ENCODE measurements at regions not wholly inside any gene's neighbourhood (a gene's known extent, or its start where the extent isn't known, plus 50 kb on each side); places are given as distances from the start of the nearest gene placed in this dataset.

DNA sequence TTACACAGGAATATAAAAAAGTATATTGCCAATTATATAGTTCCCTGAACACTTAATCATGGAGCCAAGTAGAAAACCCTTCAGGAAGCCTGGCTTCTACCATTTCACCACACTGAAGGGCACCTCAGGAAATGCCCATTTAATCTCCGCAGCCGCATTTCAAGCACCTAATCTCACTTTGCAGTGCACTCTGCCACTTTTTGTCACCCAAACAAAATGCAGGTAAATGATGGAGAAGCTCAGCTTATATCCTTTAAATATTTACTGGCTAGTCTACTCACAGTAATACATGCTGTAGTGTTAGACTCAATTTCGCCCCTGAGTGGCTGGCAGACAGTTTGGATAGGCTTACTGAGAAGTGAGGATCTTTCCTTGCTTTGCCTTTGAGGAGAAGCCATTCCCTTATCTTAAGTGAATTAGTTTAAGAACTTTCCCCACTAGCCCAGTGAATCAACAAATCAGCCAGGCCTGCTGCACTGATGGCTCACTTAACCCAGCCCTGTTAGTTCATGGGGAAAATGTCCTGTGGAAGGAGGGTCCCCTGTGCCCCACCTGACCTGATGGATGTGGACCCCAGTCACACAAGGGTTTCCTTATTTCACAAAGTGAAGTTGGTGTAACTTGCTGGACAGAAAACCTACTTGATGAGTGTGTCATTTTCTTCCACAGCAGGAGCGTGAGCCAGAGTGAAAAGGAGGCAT, 209.7 kb downstream of the CAAP1 start:
- no peak overlapping the region for H3K27ac Mint-ChIP-seq (ENCODE audit: unreplicated experiment)
- no peaks in the 10 kb centered on the region for H3K36me3 Mint-ChIP-seq (ENCODE audit: low read depth)

DNA sequence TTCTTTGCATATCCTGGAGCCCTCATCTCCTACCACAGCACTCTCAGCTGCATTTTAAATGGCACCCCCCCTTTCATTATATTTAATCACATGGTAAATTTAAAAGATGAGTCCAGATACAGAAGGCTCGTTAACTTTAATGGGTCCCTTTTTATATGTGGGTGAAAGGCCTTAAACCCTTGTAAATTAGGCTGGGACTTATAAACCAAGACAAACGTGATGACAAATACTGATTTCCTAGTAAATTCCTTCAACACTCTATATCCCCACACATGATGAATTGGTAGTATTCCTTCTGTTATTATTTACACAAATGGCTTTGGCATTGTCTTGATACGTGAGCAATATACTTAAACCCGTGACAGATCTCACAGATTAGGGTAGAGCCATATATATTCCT, 210.6 kb downstream of the CAAP1 start:
- Mint-ChIP-seq H3K4me1 (peaks cover 63% of the 10 kb centered on the region), H3K36me3 (ENCODE audit: low read depth) (no peaks in the 10 kb centered on the region), H3K4me3 (no peak overlapping the region), H3K27ac (ENCODE audit: unreplicated experiment) (no peak overlapping the region), H3K27me3 (ENCODE audit: low read depth) (no peaks in the 10 kb centered on the region), H3K9me3 (no peaks in the 10 kb centered on the region)
- no peak for DNase-seq (ENCODE audit: low read depth, low spot score)
- no peak for TF ChIP-seq CTCF (conservative IDR thresholded peaks at IDR 0.05)

More for the DNA sequence above, 209.7 kb downstream of the CAAP1 start:
- Mint-ChIP-seq H3K9me3 (no peaks in the 10 kb centered on the region), H3K4me1 (peaks cover 56% of the 10 kb centered on the region), H3K4me3 (no peak overlapping the region), H3K27me3 (ENCODE audit: low read depth) (no peaks in the 10 kb centered on the region)
- DNase-seq (ENCODE audit: low read depth, low spot score): no peak
- TF ChIP-seq CTCF (conservative IDR thresholded peaks at IDR 0.05): no peak

- Mint-ChIP-seq H3K9me3 (peaks cover 2% of the 10 kb centered on the region), H3K27me3 (ENCODE audit: low read depth) (no peaks in the 10 kb centered on the region), H3K4me3 (no peak overlapping the region), H3K4me1 (peaks cover 42% of the 10 kb centered on the region), H3K27ac (ENCODE audit: unreplicated experiment) (peak overlapping the region; percentile 51), H3K36me3 (ENCODE audit: low read depth) (no peaks in the 10 kb centered on the region)
- no peak for TF ChIP-seq CTCF (conservative IDR thresholded peaks at IDR 0.05)
- no peak for DNase-seq (ENCODE audit: low read depth, low spot score)
These were observed 214.5 kb downstream of the CAAP1 start for GRCh38 chr9:26677965-26678706.

DNA sequence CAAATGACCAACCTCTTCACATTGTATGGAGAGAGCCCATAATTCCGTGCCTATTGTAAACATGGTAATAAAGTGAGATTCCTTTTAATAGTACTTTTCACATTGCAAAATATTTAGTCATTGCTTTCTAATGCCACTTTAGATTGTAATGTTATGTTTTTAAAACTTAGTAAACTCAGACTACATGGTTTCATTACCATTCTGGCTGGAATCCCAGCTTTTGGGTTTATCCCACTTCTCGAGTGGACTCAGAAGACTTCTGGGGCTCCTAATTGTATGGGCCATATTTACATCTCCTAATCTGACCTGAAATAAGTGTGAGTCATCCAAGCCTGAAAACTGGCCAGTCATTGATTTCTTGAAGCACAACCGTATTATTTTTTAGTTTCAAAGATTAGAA, 217.6 kb downstream of the CAAP1 start:
- no peak for DNase-seq (ENCODE audit: low read depth, low spot score)
- TF ChIP-seq CTCF (conservative IDR thresholded peaks at IDR 0.05): no peak
- Mint-ChIP-seq H3K4me3 (no peak overlapping the region), H3K36me3 (ENCODE audit: low read depth) (no peaks in the 10 kb centered on the region), H3K27ac (ENCODE audit: unreplicated experiment) (no peak overlapping the region), H3K4me1 (peaks cover 48% of the 10 kb centered on the region), H3K9me3 (peaks cover 2% of the 10 kb centered on the region), H3K27me3 (ENCODE audit: low read depth) (no peaks in the 10 kb centered on the region)

- no peak for DNase-seq (ENCODE audit: low read depth, low spot score)
- Mint-ChIP-seq H3K9me3 (peaks cover 2% of the 10 kb centered on the region), H3K27me3 (ENCODE audit: low read depth) (no peaks in the 10 kb centered on the region), H3K4me1 (peaks cover 52% of the 10 kb centered on the region), H3K27ac (ENCODE audit: unreplicated experiment) (no peak overlapping the region), H3K36me3 (ENCODE audit: low read depth) (no peaks in the 10 kb centered on the region), H3K4me3 (no peak overlapping the region)
- no peak for TF ChIP-seq CTCF (conservative IDR thresholded peaks at IDR 0.05)
These were observed 219.3 kb downstream of the CAAP1 start for GRCh38 chr9:26673261-26673660.
